NCI-H82 (cell line): ENCODE measurements at regions not wholly inside any gene's neighbourhood (a gene's known extent, or its start where the extent isn't known, plus 50 kb on each side); places are given as distances from the start of the nearest gene placed in this dataset.

ENCODE experiments used
- DNase-seq: peaks from one replicate; lab custom pipeline; 2025; lab: John Stamatoyannopoulos, UW

GRCh38 chr21:39124681-39125251 is 58.5 kb downstream of the PSMG1 start:
- no peak for DNase-seq

DNA sequence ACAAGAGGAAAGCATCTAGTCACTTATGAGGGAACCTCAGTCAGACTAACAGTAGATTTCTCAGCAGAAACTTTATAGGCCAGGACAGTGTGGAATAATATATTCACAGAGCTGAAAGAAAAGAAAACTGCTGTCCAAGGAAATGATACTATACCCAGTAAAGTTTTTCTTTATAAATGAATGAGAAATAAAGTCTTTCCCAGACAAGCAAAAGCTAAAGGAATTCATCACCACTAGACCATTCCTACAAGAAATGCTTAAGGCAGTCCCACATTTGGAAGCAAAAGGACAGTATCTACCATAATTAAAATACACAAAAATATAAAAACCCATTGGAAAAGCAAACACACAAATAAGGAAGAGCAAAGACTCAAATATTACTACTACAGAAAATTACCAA is 59.9 kb downstream of the PSMG1 start:
- no peak for DNase-seq

DNA sequence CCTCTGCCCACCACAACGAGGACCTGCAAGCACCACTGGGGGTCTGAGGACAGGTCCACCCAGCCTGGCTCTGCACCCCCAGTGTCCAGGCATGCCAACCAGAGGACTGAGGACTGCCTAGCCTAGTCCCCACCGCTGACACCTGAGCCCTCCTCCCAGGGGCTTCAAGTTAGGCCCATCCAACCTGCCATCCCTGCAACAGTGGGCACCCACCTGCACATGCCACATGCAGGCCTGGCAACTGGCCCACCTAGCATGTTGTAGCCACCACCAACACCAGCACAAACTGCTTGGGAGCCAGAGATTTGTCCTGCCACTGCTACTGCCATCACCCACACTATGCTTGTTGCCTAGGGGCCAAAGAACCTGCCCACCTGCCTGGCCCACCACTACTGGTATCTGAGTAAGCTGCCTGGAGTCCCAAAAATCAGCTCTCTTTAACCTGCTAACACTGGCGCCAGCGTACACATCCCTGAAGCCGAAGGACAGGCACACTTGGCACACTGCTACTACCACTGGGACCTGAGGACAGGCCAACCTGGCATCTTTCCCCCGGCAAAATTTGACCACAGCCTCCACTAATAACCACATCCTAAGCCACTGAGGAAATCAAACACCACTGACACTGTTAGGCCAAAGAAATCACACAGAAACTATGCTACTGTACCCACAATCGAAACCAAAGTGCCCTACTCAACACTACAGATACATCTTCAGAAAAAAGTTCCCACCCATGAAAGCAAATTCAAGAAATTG is 61.5 kb downstream of the PSMG1 start:
- no peak for DNase-seq

DNA sequence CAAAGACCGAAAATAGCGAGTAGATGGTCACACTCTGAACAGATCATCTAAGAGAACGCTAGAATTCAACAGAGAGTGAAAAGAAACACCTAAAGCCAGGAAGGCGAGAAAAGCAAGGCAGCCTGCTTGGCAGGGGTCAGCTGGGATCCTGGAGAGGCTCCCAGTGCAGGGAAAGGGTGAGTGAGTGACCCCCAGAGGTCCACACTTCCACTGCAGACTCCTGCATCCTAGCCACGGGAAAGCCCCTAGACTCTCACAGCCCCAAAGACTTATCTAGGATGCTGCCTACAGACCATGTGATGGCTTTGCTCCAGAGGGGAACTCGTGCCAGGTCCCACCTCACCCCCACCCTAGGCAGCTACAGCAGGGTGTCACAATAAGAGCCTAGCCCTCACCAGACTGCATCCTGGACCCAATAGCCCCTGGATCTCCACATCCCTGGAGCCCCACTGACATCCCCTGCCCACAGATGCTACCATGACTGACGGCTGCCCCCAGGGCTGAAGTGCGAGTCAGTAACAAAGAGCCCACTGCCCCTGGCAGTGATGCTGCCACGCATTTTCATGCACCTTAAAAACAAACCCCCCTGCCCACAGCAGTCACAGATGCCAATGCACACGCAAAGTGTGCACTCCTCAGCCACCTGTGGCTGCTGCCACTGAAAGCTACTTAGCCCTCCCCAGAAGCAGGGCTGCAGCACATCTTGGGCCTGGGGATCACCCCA is 62.2 kb downstream of the PSMG1 start:
- no peak for DNase-seq

DNA sequence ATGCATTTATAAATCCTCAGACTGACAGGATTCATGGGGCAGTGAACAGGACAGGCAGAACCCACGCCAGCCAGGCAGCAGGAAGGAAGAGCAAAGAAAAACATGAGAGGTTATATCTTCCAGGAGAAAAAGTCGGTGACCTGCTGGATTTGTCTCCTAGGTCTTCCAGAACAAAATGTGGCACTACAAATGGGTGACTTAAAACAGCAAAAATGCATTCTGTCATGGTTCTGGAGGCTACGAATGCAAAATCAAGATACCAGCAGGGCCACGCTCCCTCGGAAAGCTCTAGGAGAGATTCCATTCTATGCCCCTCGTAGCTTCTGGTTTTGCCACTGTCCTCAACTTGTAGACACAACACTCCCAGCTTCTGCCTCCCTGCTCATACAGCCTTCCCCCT is 63.4 kb downstream of the PSMG1 start:
- DNase-seq: no peak

DNA sequence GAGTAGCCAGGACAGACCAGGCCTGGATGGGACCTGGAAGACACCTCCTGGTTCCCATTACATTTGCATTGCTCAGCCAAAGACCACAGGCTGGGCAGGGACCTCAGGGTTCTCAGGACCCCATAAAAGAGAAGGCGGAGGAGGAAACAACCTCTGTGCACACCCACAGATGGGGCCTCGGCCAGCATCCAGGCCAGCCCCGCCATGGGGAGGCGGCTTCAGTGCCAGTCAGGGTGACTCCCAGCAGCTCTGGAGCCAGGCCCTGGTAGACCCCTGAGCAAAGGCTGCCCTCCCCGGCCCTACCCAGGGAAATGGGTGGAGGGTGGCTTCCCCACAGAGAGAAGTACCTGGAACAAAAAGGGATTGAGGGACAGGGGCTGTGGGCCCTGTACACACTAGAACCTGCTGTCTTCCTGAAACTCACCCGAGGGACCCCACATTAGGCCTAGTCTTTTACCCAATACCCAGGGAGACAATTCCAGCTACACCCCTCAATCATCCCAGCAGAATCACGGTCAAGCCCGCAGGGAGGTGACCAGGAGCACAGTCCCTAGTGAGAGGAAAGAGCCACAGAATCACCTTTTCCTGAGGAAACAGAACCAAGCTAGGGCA is 64.5 kb downstream of the PSMG1 start:
- no peak for DNase-seq

- DNase-seq: no peak
Observed at GRCh38 chr21:39118061-39118460, 65.2 kb downstream of the PSMG1 start.

- DNase-seq: no peak
Observed at GRCh38 chr21:39117440-39117970, 65.7 kb downstream of the PSMG1 start.

GRCh38 chr21:39116761-39117439 is 66.4 kb downstream of the PSMG1 start:
- no peak for DNase-seq

DNA sequence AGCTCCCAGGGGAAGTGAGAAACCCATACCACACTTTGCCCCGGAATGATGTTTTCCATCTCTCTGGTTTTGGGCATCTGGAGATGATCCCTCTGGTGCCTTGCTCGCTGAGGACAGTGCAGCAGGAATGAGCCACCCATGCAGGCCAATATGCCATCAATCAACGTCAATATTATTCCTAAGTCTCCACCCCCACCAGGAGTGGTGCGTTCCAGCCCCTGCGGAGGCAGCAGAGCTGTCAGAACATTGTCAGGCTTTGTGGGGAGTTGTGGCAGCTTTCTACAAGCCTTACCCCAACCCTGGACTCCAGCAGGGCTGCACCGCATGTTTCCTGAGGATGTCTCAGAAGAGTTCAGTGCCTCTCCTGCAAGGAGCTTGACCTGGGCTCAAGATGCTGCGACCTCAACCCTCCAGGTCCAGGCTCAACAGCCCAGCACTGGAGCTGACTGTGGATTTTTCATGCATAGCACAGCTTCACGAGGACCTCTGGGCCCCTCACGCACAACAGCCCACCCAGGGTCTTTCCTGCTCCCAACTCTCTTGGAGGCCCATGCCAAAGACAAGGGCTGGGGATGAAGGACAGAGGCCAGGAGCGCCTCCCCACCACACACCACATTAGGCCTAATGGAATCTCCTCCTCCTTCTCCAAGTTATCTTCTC is 67.5 kb downstream of the PSMG1 start:
- DNase-seq: peak; percentile 29

DNA sequence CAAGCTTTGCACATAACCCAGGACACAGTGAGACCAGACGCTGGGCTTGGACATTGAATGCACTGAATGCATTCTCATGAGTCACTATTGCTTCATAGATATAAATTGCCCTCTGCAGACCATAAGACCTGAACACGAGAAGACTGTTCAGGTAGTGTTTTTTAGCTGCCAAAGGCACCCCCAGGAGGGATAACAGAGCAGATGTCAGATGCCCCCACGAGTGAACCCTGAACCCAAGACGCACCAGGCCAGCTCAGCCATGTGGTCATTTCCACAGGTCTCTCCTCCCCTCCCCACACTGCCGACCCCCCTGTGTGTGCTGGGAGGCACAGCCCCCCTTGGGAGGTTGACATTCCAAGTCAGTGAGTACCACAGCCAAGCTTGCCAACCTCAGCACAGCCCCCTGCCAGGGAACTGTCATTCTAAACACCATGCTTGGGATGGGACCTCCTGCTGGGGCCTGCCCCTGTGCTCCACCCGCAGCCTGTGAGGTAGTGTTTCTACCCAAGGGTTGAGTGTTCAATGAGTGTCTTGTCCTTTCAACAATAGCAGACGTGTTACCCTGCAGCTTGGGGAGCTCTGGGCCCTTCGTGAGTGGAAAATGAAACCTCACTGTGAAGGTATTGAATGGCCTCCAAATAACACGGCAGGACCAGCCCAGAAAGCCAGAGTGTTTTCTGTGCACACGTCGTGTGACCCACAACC is 68.2 kb downstream of the PSMG1 start:
- DNase-seq: no peak

- DNase-seq: no peak
Observed at GRCh38 chr21:39111931-39112550, 71.2 kb downstream of the PSMG1 start.

- DNase-seq: no peak
Observed at GRCh38 chr21:39110431-39110830, 72.8 kb downstream of the PSMG1 start.

GRCh38 chr21:39109596-39110210 is 73.5 kb downstream of the PSMG1 start:
- no peak for DNase-seq

DNA sequence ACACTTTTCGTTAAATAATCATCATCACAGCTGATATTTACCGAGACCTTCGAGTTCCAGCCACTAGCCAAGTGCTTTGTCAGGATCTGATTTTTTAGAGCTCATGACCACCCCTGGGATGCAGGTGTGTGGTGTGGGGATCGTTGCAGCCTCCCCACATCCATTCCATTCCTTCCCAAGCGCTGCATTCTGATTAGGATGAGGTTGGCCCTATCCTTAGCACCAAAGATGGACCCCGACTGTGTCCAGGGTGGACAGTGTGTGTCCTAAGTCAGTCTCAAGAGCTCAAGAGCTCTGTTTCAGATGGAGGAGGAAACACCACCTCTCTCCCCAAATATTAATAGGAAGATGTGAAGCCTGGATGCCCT is 74.1 kb downstream of the PSMG1 start:
- no peak for DNase-seq

- DNase-seq: no peak
Observed at GRCh38 chr21:39108291-39109162, 74.7 kb downstream of the PSMG1 start.

GRCh38 chr21:39107739-39108138 is 75.5 kb downstream of the PSMG1 start:
- no peak for DNase-seq

DNA sequence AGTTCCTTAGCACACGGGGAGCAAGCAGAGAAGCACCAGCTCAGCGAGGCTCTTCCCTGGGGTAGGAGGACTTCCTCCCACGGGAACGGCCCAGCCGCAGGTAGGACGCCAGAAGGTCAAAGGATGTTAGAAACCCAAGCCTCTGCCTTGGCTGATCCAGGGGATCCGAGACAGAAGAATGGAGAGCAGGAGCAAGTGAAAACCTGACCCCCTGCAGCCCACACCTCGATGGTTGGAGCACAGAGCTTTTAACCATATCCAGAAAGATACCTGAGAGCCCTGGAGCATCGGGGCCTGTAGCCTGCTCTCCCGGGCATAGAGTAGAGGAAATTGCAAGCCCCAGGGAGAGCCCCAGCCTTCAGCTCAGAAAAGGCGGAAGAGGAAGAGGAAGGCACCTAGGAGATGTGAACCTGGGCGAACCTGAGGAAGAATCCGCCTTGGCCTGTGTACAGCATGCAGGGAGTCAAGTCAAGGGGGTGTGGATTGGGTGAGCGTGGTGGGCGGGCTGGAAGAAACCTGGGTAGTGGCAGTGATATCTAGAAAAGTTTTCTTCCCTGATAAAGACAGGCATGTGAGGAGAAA is 76.3 kb downstream of the PSMG1 start:
- DNase-seq: no peak

GRCh38 chr21:39105836-39106235 is 77.4 kb downstream of the PSMG1 start:
- DNase-seq: no peak
